ENCODE measurements at regions not wholly inside any gene's neighbourhood (a gene's known extent, or its start where the extent isn't known, plus 50 kb on each side); places are given as distances from the start of the nearest gene placed in this dataset.

DNA sequence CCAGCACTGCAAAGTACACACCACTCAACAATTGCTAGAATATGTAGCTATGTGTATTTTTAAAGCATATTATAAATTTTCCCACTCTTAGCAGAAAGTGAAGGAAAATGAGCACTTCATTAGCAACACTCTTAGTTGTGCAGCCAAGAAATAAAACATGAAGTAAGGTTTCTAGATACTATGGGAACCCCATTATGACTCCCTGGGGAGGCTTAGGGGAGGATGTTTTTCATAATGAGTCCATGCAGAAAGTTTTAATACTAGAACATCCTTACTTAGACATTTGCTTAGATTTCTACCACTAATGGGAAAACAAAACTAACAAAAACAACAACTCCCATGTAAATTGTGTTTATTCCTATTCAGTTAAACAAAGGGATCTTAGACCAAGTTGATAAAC lies 148.4 kb upstream of the HDAC9 start:
- no peak for TF ChIP-seq POLR2A (IDR thresholded peaks at IDR 0.05)
- TF ChIP-seq, protein P1, sequence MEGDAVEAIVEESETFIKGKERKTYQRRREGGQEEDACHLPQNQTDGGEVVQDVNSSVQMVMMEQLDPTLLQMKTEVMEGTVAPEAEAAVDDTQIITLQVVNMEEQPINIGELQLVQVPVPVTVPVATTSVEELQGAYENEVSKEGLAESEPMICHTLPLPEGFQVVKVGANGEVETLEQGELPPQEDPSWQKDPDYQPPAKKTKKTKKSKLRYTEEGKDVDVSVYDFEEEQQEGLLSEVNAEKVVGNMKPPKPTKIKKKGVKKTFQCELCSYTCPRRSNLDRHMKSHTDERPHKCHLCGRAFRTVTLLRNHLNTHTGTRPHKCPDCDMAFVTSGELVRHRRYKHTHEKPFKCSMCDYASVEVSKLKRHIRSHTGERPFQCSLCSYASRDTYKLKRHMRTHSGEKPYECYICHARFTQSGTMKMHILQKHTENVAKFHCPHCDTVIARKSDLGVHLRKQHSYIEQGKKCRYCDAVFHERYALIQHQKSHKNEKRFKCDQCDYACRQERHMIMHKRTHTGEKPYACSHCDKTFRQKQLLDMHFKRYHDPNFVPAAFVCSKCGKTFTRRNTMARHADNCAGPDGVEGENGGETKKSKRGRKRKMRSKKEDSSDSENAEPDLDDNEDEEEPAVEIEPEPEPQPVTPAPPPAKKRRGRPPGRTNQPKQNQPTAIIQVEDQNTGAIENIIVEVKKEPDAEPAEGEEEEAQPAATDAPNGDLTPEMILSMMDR (IDR thresholded peaks at IDR 0.05 in 4 of 5, conservative IDR thresholded peaks at IDR 0.05 in 1 of 5), result no peak

Measured in gastrocnemius medialis (tissue), 4 donors.